GM12878 (cell line): ENCODE measurements at regions not wholly inside any gene's neighbourhood (a gene's known extent, or its start where the extent isn't known, plus 50 kb on each side); places are given as distances from the start of the nearest gene placed in this dataset.

Experiments
- BRCA1 ChIP-seq: IDR thresholded peaks from 2 replicates; pipeline ENCODE4 v1.6.1; 2011; ENCODE audit warnings: low read depth, low read length, improper control_type of control experiment
- CHD1 ChIP-seq: IDR thresholded peaks from 2 replicates; pipeline ENCODE4 v1.6.1; 2012; ENCODE audit warnings: low read depth, low read length, improper control_type of control experiment
- CHD2 ChIP-seq: IDR thresholded peaks from 2 replicates; pipeline ENCODE4 v1.6.1; 2011; ENCODE audit warnings: low read depth, low read length, improper control_type of control experiment, borderline replicate concordance
- IKZF1 ChIP-seq: fragments of 450-650 bp; conservative IDR thresholded peaks from 2 replicates; pipeline ENCODE4 v1.6.1; 2017; ENCODE audit warnings: antibody characterized with exemption, mild to moderate bottlenecking
- WRNIP1 ChIP-seq: IDR thresholded peaks from 2 replicates; pipeline ENCODE4 v1.6.1; 2011; ENCODE audit warnings: low read depth, low read length, improper control_type of control experiment, borderline replicate concordance
- ZNF217 ChIP-seq: fragments of 450-650 bp; IDR thresholded peaks from 2 replicates; pipeline ENCODE4 v1.6.1; 2017; ENCODE audit warnings: antibody characterized with exemption, mild to moderate bottlenecking

DNA sequence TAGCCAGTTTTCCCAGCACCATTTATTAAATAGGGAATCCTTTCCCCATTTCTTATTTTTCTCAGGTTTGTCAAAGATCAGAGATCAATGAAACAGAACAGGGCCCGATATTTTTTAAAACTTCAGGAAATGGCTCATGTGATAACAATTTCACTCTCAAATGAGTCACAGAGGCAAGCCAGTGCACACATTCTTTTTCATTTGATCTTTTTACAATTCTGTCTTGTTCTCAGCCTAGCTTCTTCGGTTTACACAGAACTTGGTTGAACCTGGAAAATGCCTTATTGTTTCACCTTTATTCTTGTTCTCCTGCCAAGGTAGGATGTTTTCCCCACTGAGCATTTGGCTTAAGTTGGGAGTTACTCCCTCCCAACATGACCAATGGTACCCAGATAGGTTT lies 258.9 kb downstream of the COL12A1 start:
- TF ChIP-seq BRCA1 = no peak
- TF ChIP-seq ZNF217 = no peak
- no peak for TF ChIP-seq IKZF1
- no peak for TF ChIP-seq CHD2
- no peak for TF ChIP-seq CHD1
- TF ChIP-seq WRNIP1 = no peak
